Neuronal stem cell (in vitro differentiated cells): ENCODE measurements at regions not wholly inside any gene's neighbourhood (a gene's known extent, or its start where the extent isn't known, plus 50 kb on each side); places are given as distances from the start of the nearest gene placed in this dataset.
"Not testable (repeated sequence)": the region's sequence is repeated elsewhere in the genome, so short reads cannot be mapped to it uniquely, and the experiment has no call there.

Source experiments
- DNase-seq: peaks from one replicate; pipeline ENCODE4 v3.0.0-alpha.2; 2013; ENCODE audit warnings: low spot score
- H2AFZ ChIP-seq: one replicate; pipeline ENCODE4 v1.6.1; 2013; ENCODE audit warnings: mild to moderate bottlenecking, low read length, inconsistent platforms
- H2AK5ac ChIP-seq: 2 replicates; pipeline ENCODE4 v1.6.1; 2013; ENCODE audit warnings: low read depth, mild to moderate bottlenecking, inconsistent platforms, low read length, moderate library complexity, mixed read lengths
- H2BK120ac ChIP-seq: 2 replicates; pipeline ENCODE4 v1.6.1; 2013; ENCODE audit warnings: low read depth, mild to moderate bottlenecking, inconsistent platforms, low read length, moderate library complexity, mixed read lengths
- H2BK12ac ChIP-seq: one replicate; pipeline ENCODE4 v1.6.1; 2013; ENCODE audit warnings: low read length, inconsistent platforms
- H2BK15ac ChIP-seq: 2 replicates; pipeline ENCODE4 v1.6.1; 2013; ENCODE audit warnings: mild to moderate bottlenecking, low read length, inconsistent platforms, mixed read lengths
- H2BK5ac ChIP-seq: one replicate; pipeline ENCODE4 v1.6.1; 2013; ENCODE audit warnings: inconsistent platforms, mild to moderate bottlenecking, low read length, moderate library complexity
- H3K14ac ChIP-seq: one replicate; pipeline ENCODE4 v1.6.1; 2013; ENCODE audit warnings: low read length, inconsistent platforms
- H3K18ac ChIP-seq: 2 replicates; pipeline ENCODE4 v1.6.1; 2013; ENCODE audit warnings: low read length, inconsistent platforms
- H3K23ac ChIP-seq: 2 replicates; pipeline ENCODE4 v1.6.1; 2013; ENCODE audit warnings: low read depth, mild to moderate bottlenecking, mixed read lengths, low read length, inconsistent platforms; ENCODE audit not compliant: poor library complexity
- H3K27ac ChIP-seq: replicated peaks from 3 replicates; pipeline ENCODE4 v1.5.1; 2013; ENCODE audit warnings: low read length, inconsistent platforms
- H3K27me3 ChIP-seq, 3 experiments: 2 replicates each; pipeline ENCODE4 v1.6.1; 2013; ENCODE audit warnings: low read length in 3 of 3, mild to moderate bottlenecking in 2 of 3, inconsistent platforms in 1 of 3, low read depth in 1 of 3, mixed read lengths in 1 of 3, moderate library complexity in 1 of 3; ENCODE audit not compliant: control insufficient read depth in 3 of 3, insufficient read depth in 3 of 3
- H3K36me3 ChIP-seq, 2 donors: replicated peaks in 1 of 2; 2 replicates each; pipeline ENCODE4 v1.6.1; 2013; ENCODE audit warnings: low read length in 2 of 2; ENCODE audit not compliant: control insufficient read depth in 2 of 2, insufficient read depth in 2 of 2
- H3K4ac ChIP-seq: 2 replicates; pipeline ENCODE4 v1.6.1; 2013; ENCODE audit warnings: inconsistent platforms, mild to moderate bottlenecking, low read length, moderate library complexity
- H3K4me1 ChIP-seq, 2 donors: 1 replicate in 1 of 2; 2 replicates in 1 of 2; pipeline ENCODE4 v1.6.1; 2013; ENCODE audit warnings: low read length in 2 of 2, low read depth in 1 of 2; ENCODE audit not compliant: control insufficient read depth in 2 of 2, insufficient read depth in 1 of 2
- H3K4me2 ChIP-seq: one replicate; pipeline ENCODE4 v1.6.1; 2013; ENCODE audit warnings: mild to moderate bottlenecking, low read length, inconsistent platforms; ENCODE audit not compliant: insufficient read depth, poor library complexity, severe bottlenecking
- H3K4me3 ChIP-seq, 2 donors: 2 replicates each; pipeline ENCODE4 v1.5.1; 2013; ENCODE audit warnings: low read length in 2 of 2, mild to moderate bottlenecking in 2 of 2, inconsistent platforms in 1 of 2, moderate library complexity in 1 of 2
- H3K79me1 ChIP-seq: one replicate; pipeline ENCODE4 v1.6.1; 2013; ENCODE audit warnings: low read depth, mild to moderate bottlenecking, inconsistent platforms, low read length, moderate library complexity
- H3K9ac ChIP-seq: one replicate; pipeline ENCODE4 v1.6.1; 2013; ENCODE audit warnings: mild to moderate bottlenecking, low read depth, low read length, inconsistent platforms; ENCODE audit not compliant: poor library complexity
- H3K9me3 ChIP-seq, 2 donors: replicated peaks in 1 of 2; 2 replicates each; pipeline versions ENCODE3 to v1.6.1; 2013; ENCODE audit warnings: low read length in 2 of 2, mild to moderate bottlenecking in 2 of 2, inconsistent platforms in 1 of 2, low read depth in 1 of 2, mixed read lengths in 1 of 2, moderate library complexity in 1 of 2; ENCODE audit not compliant: control insufficient read depth in 2 of 2, insufficient read depth in 1 of 2
- H4K8ac ChIP-seq: one replicate; pipeline ENCODE4 v1.6.1; 2013; ENCODE audit warnings: low read depth, mild to moderate bottlenecking, inconsistent platforms, low read length, moderate library complexity
- H4K91ac ChIP-seq: one replicate; pipeline ENCODE4 v1.6.1; 2013; ENCODE audit warnings: low read length, low read depth, mild to moderate bottlenecking, inconsistent platforms; ENCODE audit not compliant: poor library complexity
- WGBS, 2 donors: extraction: QIAGEN DNeasy Blood & Tissue Kit; methylation state at CpG; one replicate each; pipeline ENCODE4 v1.1.7; 2013; ENCODE audit warnings: missing lambda C conversion rate in 2 of 2, mixed read lengths in 1 of 2; ENCODE audit not compliant: insufficient read length in 2 of 2, insufficient replicate concordance in 1 of 2; ENCODE audit errors: extremely low coverage in 2 of 2; 5-methylcytosine and 5-hydroxymethylcytosine counted together

DNA sequence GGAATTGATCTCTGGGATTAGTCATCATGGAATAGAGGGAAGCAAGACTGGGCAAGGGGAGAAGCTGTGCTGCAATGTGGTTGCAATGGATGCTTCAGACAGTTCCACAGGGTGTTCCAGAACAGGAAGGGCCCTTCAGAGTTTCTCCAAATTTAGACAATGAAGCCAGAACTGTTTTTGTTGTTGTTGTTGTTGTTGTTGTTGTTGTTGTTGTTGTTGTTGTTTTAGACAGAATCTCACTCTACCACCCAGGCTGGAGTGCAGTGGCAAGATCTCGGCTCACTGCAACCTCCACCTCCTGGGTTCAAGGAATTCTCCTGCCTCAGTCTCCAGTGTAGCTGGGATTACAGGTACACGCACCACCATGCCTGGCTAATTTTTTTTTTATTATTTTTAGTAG, 105.3 kb downstream of the SCG2 start:
- not testable (repeated sequence) for H3K79me1 ChIP-seq, H3K4me3 ChIP-seq, H2BK15ac ChIP-seq, H2AK5ac ChIP-seq, H3K23ac ChIP-seq, H3K4me1 ChIP-seq, H4K8ac ChIP-seq, H3K27ac ChIP-seq, H2BK12ac ChIP-seq, H3K9ac ChIP-seq, H3K27me3 ChIP-seq, H3K9me3 ChIP-seq, H2BK120ac ChIP-seq, H2BK5ac ChIP-seq, H2AFZ ChIP-seq, H4K91ac ChIP-seq, H3K18ac ChIP-seq, DNase-seq, H3K14ac ChIP-seq, H3K36me3 ChIP-seq, H3K4ac ChIP-seq, H3K4me2 ChIP-seq
- WGBS, 2 donors: no CpG with 5 or more reads among the region's 2 CpGs

DNA sequence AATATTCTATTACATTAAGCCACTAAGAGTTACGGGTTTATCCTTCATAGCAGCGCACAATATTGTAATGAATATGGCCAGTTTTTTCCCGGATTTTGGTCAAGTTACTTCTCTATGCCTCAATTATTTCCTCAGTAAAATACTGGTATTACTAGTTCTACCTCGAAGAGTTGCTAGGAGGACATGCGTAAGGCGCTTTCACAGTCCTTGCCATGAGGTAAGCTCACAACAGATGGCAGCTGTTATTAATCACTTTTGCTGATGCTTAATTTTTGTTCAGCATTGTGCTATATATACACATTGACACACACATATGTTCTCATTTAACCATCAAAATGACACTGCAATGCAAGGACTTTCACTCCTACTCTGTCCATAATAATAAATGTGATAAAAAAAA, 101.5 kb downstream of the SCG2 start:
- Histone ChIP-seq H2BK12ac (no peak overlapping the region), H3K4ac (no peak overlapping the region), H3K4me3 (no peak overlapping the region), H3K23ac (no peak overlapping the region), H4K8ac (no peak overlapping the region), H3K14ac (no peak overlapping the region), H2AFZ (no peak overlapping the region), H3K18ac (no peak overlapping the region), H3K4me1 (no peaks in the 10 kb centered on the region), H3K9ac (no peak overlapping the region), H3K79me1 (no peaks in the 10 kb centered on the region), H4K91ac (no peak overlapping the region), H2BK5ac (no peak overlapping the region), H3K36me3 (no peaks in the 10 kb centered on the region), H3K27ac (no peak overlapping the region), H2BK120ac (no peak overlapping the region), H3K9me3 (no peaks in the 10 kb centered on the region), H2AK5ac (no peak overlapping the region), H3K4me2 (no peak overlapping the region), H2BK15ac (no peak overlapping the region), H3K27me3 (no peaks in the 10 kb centered on the region)
- no peak for DNase-seq
- WGBS, 2 donors: no CpG with 5 or more reads among the region's 6 CpGs

DNA sequence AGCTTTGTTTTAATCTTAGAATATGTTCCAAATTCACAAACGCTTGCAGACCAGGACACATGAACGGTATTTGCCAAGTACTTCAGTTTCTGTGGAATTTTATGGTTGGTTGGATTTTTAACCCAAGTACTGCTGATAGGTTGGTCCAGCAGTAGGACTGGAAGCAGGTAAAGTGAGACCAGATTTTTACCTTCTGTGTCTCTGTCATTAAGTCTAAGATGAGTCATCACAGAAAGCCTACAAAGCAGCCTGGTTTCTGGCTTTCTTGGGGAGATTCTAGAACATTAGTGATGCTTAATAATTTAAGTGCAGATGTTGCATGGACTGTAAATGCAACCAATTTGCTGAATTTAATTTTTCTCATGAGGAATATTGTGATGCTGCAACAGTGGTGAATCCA, 100.5 kb downstream of the SCG2 start:
- Histone ChIP-seq H3K4ac (no peak overlapping the region), H3K18ac (no peak overlapping the region), H4K91ac (no peak overlapping the region), H3K4me2 (no peak overlapping the region), H2BK12ac (no peak overlapping the region), H2BK15ac (no peak overlapping the region), H3K9me3 (no peaks in the 10 kb centered on the region), H3K4me3 (no peak overlapping the region), H2BK120ac (no peak overlapping the region), H3K23ac (no peak overlapping the region), H2AK5ac (no peak overlapping the region), H3K4me1 (no peaks in the 10 kb centered on the region), H3K9ac (no peak overlapping the region), H3K14ac (no peak overlapping the region), H4K8ac (no peak overlapping the region), H3K27ac (no peak overlapping the region), H2AFZ (no peak overlapping the region), H3K36me3 (no peaks in the 10 kb centered on the region), H3K79me1 (no peaks in the 10 kb centered on the region), H3K27me3 (no peaks in the 10 kb centered on the region), H2BK5ac (no peak overlapping the region)
- no peak for DNase-seq
- WGBS, 2 donors: no CpG with 5 or more reads among the region's 2 CpGs

DNA sequence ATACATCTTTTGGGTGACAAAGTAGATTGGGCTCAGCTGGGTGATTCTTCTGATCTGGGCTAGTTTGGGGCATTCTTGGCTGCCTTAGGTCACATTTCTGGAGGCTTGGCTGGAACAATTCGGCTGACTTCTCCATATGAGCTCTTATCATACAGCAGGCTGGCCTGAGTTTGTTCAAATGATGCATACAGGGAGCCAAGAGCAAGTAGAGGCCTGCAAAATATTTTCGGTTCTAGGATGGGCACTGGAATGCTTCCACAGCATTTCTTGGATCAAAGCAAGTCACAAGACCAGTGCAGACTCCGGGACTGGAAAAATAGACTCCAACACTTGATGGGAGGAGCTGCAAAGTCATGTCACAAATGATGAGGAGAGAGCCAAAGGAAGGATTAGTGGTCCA, 98.4 kb downstream of the SCG2 start:
- Histone ChIP-seq H3K4me3 (no peak overlapping the region), H2BK15ac (no peak overlapping the region), H3K18ac (no peak overlapping the region)

More for the DNA sequence above, 98.4 kb downstream of the SCG2 start:
- H3K9me3 ChIP-seq: no peaks in the 10 kb centered on the region
- H2BK12ac ChIP-seq: no peak overlapping the region
- H3K36me3 ChIP-seq: no peaks in the 10 kb centered on the region
- no peak overlapping the region for H4K8ac ChIP-seq
- H3K4me2 ChIP-seq: no peak overlapping the region
- H2BK120ac ChIP-seq: no peak overlapping the region
- H3K4me1 ChIP-seq: no peaks in the 10 kb centered on the region
- WGBS, 2 donors: no CpG with 5 or more reads among the region's 3 CpGs
- no peaks in the 10 kb centered on the region for H3K27me3 ChIP-seq
- H3K23ac ChIP-seq: no peak overlapping the region
- H2AFZ ChIP-seq: no peak overlapping the region
- no peak overlapping the region for H3K27ac ChIP-seq
- H4K91ac ChIP-seq: no peak overlapping the region
- H2BK5ac ChIP-seq: no peak overlapping the region
- no peaks in the 10 kb centered on the region for H3K79me1 ChIP-seq
- no peak overlapping the region for H3K4ac ChIP-seq
- no peak overlapping the region for H3K14ac ChIP-seq
- no peak overlapping the region for H3K9ac ChIP-seq
- no peak for DNase-seq
- H2AK5ac ChIP-seq: no peak overlapping the region
